Ishikawa (cell line): ENCODE measurements at regions not wholly inside any gene's neighbourhood (a gene's known extent, or its start where the extent isn't known, plus 50 kb on each side); places are given as distances from the start of the nearest gene placed in this dataset.

ENCODE experiments used
- EGR1 ChIP-seq: IDR thresholded peaks from 2 replicates; pipeline ENCODE4 v1.6.1; 2012
- EP300 ChIP-seq: IDR thresholded peaks from 2 replicates; pipeline ENCODE4 v1.6.1; 2012; ENCODE audit warnings: borderline replicate concordance
- MAX ChIP-seq: IDR thresholded peaks from 2 replicates; pipeline ENCODE4 v1.6.1; 2012
- REST ChIP-seq: IDR thresholded peaks from 2 replicates; pipeline ENCODE4 v1.6.1; 2012; ENCODE audit warnings: low read depth, mild to moderate bottlenecking
- TAF1 ChIP-seq: IDR thresholded peaks from 2 replicates; pipeline ENCODE4 v1.6.1; 2012; ENCODE audit warnings: low read depth, mild to moderate bottlenecking

GRCh38 chr4:175377203-175377602 is 434.9 kb downstream of the GPM6A start:
- no peak for TF ChIP-seq MAX
- no peak for TF ChIP-seq EP300
- no peak for TF ChIP-seq TAF1
- TF ChIP-seq EGR1: no peak
- no peak for TF ChIP-seq REST
